ENCODE measurements at regions not wholly inside any gene's neighbourhood (a gene's known extent, or its start where the extent isn't known, plus 50 kb on each side); places are given as distances from the start of the nearest gene placed in this dataset.

DNA sequence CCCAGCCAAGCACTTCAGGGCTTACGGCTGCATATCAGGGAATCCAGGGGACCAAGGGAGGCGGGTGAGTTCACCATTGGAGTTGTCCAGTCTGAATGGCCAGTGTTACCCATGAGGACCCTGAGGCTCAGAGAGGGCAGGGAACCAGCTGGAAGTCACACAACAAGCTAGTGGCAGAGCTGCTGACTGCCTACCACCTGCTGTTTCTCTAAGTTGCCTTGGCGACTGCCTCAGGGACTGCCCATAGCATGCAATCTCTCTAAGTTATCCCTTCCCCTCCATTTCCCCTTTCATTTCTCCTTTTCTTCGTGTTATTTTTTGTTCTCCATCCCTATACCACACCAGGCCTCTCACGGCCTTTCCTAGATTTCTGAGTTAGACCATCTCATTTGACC is 71.8 kb upstream of the SIRPA start:
- Histone ChIP-seq H3K36me3 (ENCODE audit: control insufficient read depth in 2 of 2, extremely low read depth in 1 of 2, insufficient read depth in 2 of 2, low read length in 2 of 2) (no peaks in the 10 kb centered on the region), H3K4me1 (ENCODE audit: control insufficient read depth, extremely low read depth, insufficient read depth, low read length) (peaks cover 23% of the 10 kb centered on the region), H2AFZ (ENCODE audit: low read depth, low read length) (no peak overlapping the region), H3K79me2 (ENCODE audit: control insufficient read depth, insufficient read depth, low read length) (no peaks in the 10 kb centered on the region), H3K4me3 (replicated peaks in 1 of 3; ENCODE audit: insufficient read depth in 1 of 3, low read depth in 1 of 3, low read length in 3 of 3) (no peak overlapping the region), H4K20me1 (replicated peaks; ENCODE audit: control insufficient read depth, extremely low read depth, insufficient read depth, low read length) (no peaks in the 10 kb centered on the region), H3K27me3 (ENCODE audit: control insufficient read depth in 2 of 2, insufficient read depth in 2 of 2, low read length in 2 of 2) (peaks cover 0 to 2% of the 10 kb centered on the region in 2 experiments), H3K9me3 (replicated peaks; ENCODE audit: control insufficient read depth, insufficient read depth, low read length) (no peaks in the 10 kb centered on the region), H3K9ac (replicated peaks; ENCODE audit: extremely low read depth, insufficient read depth, low read length) (no peak overlapping the region), H3K4me2 (ENCODE audit: insufficient read depth, low read length) (no peak overlapping the region), H3K9me1 (replicated peaks; ENCODE audit: control insufficient read depth, extremely low read depth, insufficient read depth, low read length) (no peaks in the 10 kb centered on the region), H3K27ac (ENCODE audit: insufficient read depth, low read depth, low read length) (no peak overlapping the region)
- dilution Hi-C loops (cut with MboI; ENCODE audit: extremely low pct_ligation_motif_present, low sequenced_read_pairs) = no loop called here
- no peak for DNase-seq (ENCODE audit: low read depth, low spot score)
- ChIA-PET POLR2A (no interaction called here), CTCF (interaction anchor here (2.7 kb wide), 1 partner anchor 12 kb away, joined by 23 read pairs; no protein-coding TSS in a partner anchor)
- BruUV-seq (replicated peaks) = no TSS peak
- intact Hi-C loops (cut with micrococcal nuclease) = no loop called here
- FAIRE-seq = no peak
- TF ChIP-seq MYC (IDR thresholded peaks at IDR 0.05; ENCODE audit: low read depth, low read length) = no peak
- no peak for TF ChIP-seq JUN (IDR thresholded peaks at IDR 0.05; ENCODE audit: borderline replicate concordance, insufficient read depth, insufficient read length, low read depth)
- TF ChIP-seq EZH2 (IDR thresholded peaks at IDR 0.05; ENCODE audit: borderline replicate concordance, low read depth, low read length, severe bottlenecking) = no peak
- no peak for TF ChIP-seq FOS (IDR thresholded peaks at IDR 0.05; ENCODE audit: borderline replicate concordance, insufficient read depth, low read length)
- TF ChIP-seq, protein P1, sequence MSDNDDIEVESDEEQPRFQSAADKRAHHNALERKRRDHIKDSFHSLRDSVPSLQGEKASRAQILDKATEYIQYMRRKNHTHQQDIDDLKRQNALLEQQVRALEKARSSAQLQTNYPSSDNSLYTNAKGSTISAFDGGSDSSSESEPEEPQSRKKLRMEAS (IDR thresholded peaks at IDR 0.05; ENCODE audit: insufficient read depth, insufficient read length) = no peak
- TF ChIP-seq, protein P2, sequence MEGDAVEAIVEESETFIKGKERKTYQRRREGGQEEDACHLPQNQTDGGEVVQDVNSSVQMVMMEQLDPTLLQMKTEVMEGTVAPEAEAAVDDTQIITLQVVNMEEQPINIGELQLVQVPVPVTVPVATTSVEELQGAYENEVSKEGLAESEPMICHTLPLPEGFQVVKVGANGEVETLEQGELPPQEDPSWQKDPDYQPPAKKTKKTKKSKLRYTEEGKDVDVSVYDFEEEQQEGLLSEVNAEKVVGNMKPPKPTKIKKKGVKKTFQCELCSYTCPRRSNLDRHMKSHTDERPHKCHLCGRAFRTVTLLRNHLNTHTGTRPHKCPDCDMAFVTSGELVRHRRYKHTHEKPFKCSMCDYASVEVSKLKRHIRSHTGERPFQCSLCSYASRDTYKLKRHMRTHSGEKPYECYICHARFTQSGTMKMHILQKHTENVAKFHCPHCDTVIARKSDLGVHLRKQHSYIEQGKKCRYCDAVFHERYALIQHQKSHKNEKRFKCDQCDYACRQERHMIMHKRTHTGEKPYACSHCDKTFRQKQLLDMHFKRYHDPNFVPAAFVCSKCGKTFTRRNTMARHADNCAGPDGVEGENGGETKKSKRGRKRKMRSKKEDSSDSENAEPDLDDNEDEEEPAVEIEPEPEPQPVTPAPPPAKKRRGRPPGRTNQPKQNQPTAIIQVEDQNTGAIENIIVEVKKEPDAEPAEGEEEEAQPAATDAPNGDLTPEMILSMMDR (IDR thresholded peaks at IDR 0.05; ENCODE audit: extremely low read depth in 1 of 2, insufficient read depth in 1 of 2, low read depth in 1 of 2, low read length in 2 of 2) = no peak
- no peak for TF ChIP-seq POLR2AphosphoS5 (IDR thresholded peaks at IDR 0.05; ENCODE audit: insufficient read depth, low read depth, low read length)
- no peak for TF ChIP-seq GATA2 (IDR thresholded peaks at IDR 0.05; ENCODE audit: insufficient read depth, insufficient read length, low read depth, low read length)
- no peak for TF ChIP-seq POLR2A (IDR thresholded peaks at IDR 0.05; ENCODE audit: low read depth, low read length)

Data from endothelial cell of umbilical vein (primary cell).